BJ (cell line): ENCODE measurements at regions not wholly inside any gene's neighbourhood (a gene's known extent, or its start where the extent isn't known, plus 50 kb on each side); places are given as distances from the start of the nearest gene placed in this dataset.

ENCODE experiments used
- CTCF ChIA-PET: fragments of 350-600 bp; formaldehyde crosslinking; extraction: SDS; loops from one replicate; lab custom pipeline; 2021; ENCODE audit warnings: antibody characterized with exemption, inconsistent platforms; lab: Yijun Ruan, JAX
- POLR2A ChIA-PET: fragments of 300-600 bp; sonication (Branson Sonifier 250); formaldehyde crosslinking; extraction: SDS; loops from one replicate; lab custom pipeline; 2021; ENCODE audit warnings: antibody characterized with exemption; lab: Charles Lee
- DNase-seq: peaks from one replicate; pipeline ENCODE4 v3.0.0-alpha.2; 2011; ENCODE audit warnings: low read depth
- H3K27me3 ChIP-seq: 2 replicates; pipeline ENCODE4 v1.6.0; 2011; ENCODE audit warnings: low read length; ENCODE audit not compliant: control insufficient read depth, insufficient read depth
- H3K36me3 ChIP-seq: 2 replicates; pipeline ENCODE4 v1.5.1; 2011; ENCODE audit warnings: low read length; ENCODE audit not compliant: control insufficient read depth, insufficient read depth
- H3K4me3 ChIP-seq: 2 replicates; pipeline ENCODE4 v1.5.1; 2011; ENCODE audit warnings: low read depth, mild to moderate bottlenecking, control low read depth, low read length
- TF ChIP-seq, protein P1 (sequence below): IDR thresholded peaks from 2 replicates; pipeline ENCODE4 v1.5.1; 2011; ENCODE audit warnings: low read depth, mild to moderate bottlenecking, control low read depth, inconsistent platforms, low read length, moderate library complexity; ENCODE audit not compliant: insufficient read depth

- CTCF ChIA-PET = interaction anchor here (0.8 to 1.5 kb wide), 3 partner anchors 9 to 396 kb away, joined by 3 to 4 read pairs (median 4); no protein-coding TSS in a partner anchor
- POLR2A ChIA-PET = no interaction called here
- Histone ChIP-seq H3K27me3 (peaks cover 13% of the 10 kb centered on the region), H3K4me3 (no peak overlapping the region), H3K36me3 (no peaks in the 10 kb centered on the region)
- no peak for DNase-seq
- TF ChIP-seq, protein P1, sequence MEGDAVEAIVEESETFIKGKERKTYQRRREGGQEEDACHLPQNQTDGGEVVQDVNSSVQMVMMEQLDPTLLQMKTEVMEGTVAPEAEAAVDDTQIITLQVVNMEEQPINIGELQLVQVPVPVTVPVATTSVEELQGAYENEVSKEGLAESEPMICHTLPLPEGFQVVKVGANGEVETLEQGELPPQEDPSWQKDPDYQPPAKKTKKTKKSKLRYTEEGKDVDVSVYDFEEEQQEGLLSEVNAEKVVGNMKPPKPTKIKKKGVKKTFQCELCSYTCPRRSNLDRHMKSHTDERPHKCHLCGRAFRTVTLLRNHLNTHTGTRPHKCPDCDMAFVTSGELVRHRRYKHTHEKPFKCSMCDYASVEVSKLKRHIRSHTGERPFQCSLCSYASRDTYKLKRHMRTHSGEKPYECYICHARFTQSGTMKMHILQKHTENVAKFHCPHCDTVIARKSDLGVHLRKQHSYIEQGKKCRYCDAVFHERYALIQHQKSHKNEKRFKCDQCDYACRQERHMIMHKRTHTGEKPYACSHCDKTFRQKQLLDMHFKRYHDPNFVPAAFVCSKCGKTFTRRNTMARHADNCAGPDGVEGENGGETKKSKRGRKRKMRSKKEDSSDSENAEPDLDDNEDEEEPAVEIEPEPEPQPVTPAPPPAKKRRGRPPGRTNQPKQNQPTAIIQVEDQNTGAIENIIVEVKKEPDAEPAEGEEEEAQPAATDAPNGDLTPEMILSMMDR = no peak
Observed at GRCh38 chr20:58092871-58093270, 135.6 kb downstream of the ANKRD60 start.

GRCh38 chr20:58092353-58092752 lies 136.1 kb downstream of the ANKRD60 start:
- H3K27me3 ChIP-seq = peaks cover 12% of the 10 kb centered on the region
- TF ChIP-seq, protein P1 = no peak
- ChIA-PET POLR2A (no interaction called here), CTCF (interaction anchor here (1.5 kb wide), 2 partner anchors 10 to 395 kb away, joined by 4 read pairs; no protein-coding TSS in a partner anchor)
- DNase-seq = no peak
- H3K36me3 ChIP-seq = no peaks in the 10 kb centered on the region
- no peak overlapping the region for H3K4me3 ChIP-seq

GRCh38 chr20:58091810-58092209 lies 136.6 kb downstream of the ANKRD60 start:
- Histone ChIP-seq H3K4me3 (no peak overlapping the region), H3K27me3 (peaks cover 9% of the 10 kb centered on the region), H3K36me3 (no peaks in the 10 kb centered on the region)
- ChIA-PET CTCF (interaction anchor here (0.6 kb wide), 2 partner anchors 11 to 556 kb away, joined by 3 to 6 read pairs; no protein-coding TSS in a partner anchor), POLR2A (no interaction called here)
- TF ChIP-seq, protein P1 = no peak
- no peak for DNase-seq

- TF ChIP-seq, protein P1 = no peak
- peaks cover 9% of the 10 kb centered on the region for H3K27me3 ChIP-seq
- no peak for DNase-seq
- ChIA-PET POLR2A (no interaction called here), CTCF (no interaction called here)
- H3K4me3 ChIP-seq = no peak overlapping the region
- H3K36me3 ChIP-seq = no peaks in the 10 kb centered on the region
Observed at GRCh38 chr20:58090161-58090560, 138.3 kb downstream of the ANKRD60 start.

- TF ChIP-seq, protein P1 = no peak
- peaks cover 9% of the 10 kb centered on the region for H3K27me3 ChIP-seq
- CTCF ChIA-PET = interaction anchor here (0.5 to 4.1 kb wide), 9 partner anchors 10 to 441 kb away, joined by 3 to 53 read pairs (median 4); no protein-coding TSS in a partner anchor
- H3K36me3 ChIP-seq = no peaks in the 10 kb centered on the region
- no peak overlapping the region for H3K4me3 ChIP-seq
- no peak for DNase-seq
- POLR2A ChIA-PET = no interaction called here
Observed at GRCh38 chr20:58088625-58089024, 139.8 kb downstream of the ANKRD60 start.
